Tibial nerve (tissue), 3 donors: ENCODE measurements at regions not wholly inside any gene's neighbourhood (a gene's known extent, or its start where the extent isn't known, plus 50 kb on each side); places are given as distances from the start of the nearest gene placed in this dataset.

Experiments used
- POLR2A ChIP-seq, 2 donors: fragments of 450-650 bp; IDR thresholded peaks; one replicate each; pipeline ENCODE4 v1.6.1; 2017; ENCODE audit warnings: antibody characterized with exemption in 2 of 2, mild to moderate bottlenecking in 2 of 2, moderate library complexity in 2 of 2
- TF ChIP-seq, protein P1 (sequence below), 5 experiments: fragments of 200-600 bp in 3 of 5; fragments of 450-650 bp in 2 of 5; sonication (generic) in 3 of 5; IDR thresholded peaks; one replicate each; pipeline ENCODE4 v1.5.1; 2016 to 2019; ENCODE audit warnings: antibody characterized with exemption in 5 of 5, mild to moderate bottlenecking in 3 of 5, moderate library complexity in 2 of 5

DNA sequence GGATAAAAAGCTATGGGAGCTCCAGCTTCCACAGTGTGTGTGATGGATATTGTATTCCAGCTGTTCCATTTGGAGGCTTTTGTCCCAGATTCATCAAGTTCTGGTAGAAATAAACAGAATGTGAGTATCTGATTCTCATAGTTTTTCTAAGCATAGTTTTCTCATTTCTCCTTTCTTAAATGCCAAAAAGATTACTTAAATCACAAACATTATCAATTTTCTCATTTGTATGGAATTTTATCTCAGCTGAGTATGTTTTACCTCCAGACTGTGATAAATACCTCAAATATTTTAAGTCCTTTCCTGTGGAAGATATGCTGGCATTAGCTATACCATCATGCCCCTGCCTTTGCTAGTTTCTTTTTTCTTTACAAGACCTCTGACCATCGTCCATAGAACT, 767.3 kb downstream of the TFAP2A start:
- no peak for TF ChIP-seq POLR2A (IDR thresholded peaks at IDR 0.05)
- TF ChIP-seq, protein P1, sequence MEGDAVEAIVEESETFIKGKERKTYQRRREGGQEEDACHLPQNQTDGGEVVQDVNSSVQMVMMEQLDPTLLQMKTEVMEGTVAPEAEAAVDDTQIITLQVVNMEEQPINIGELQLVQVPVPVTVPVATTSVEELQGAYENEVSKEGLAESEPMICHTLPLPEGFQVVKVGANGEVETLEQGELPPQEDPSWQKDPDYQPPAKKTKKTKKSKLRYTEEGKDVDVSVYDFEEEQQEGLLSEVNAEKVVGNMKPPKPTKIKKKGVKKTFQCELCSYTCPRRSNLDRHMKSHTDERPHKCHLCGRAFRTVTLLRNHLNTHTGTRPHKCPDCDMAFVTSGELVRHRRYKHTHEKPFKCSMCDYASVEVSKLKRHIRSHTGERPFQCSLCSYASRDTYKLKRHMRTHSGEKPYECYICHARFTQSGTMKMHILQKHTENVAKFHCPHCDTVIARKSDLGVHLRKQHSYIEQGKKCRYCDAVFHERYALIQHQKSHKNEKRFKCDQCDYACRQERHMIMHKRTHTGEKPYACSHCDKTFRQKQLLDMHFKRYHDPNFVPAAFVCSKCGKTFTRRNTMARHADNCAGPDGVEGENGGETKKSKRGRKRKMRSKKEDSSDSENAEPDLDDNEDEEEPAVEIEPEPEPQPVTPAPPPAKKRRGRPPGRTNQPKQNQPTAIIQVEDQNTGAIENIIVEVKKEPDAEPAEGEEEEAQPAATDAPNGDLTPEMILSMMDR (IDR thresholded peaks at IDR 0.05): no peak
